GM21723 (cell line): ENCODE measurements at regions not wholly inside any gene's neighbourhood (a gene's known extent, or its start where the extent isn't known, plus 50 kb on each side); places are given as distances from the start of the nearest gene placed in this dataset.
"Not testable (repeated sequence)": the region's sequence is repeated elsewhere in the genome, so short reads cannot be mapped to it uniquely, and the experiment has no call there.

ENCODE experiments used
- ATAC-seq: cut with Tn5 transposase; IDR thresholded peaks from one replicate; pipeline ENCODE4 v1.9.1; 2021; ENCODE audit warnings: mild to moderate bottlenecking, moderate library complexity; ENCODE audit not compliant: unreplicated experiment

DNA sequence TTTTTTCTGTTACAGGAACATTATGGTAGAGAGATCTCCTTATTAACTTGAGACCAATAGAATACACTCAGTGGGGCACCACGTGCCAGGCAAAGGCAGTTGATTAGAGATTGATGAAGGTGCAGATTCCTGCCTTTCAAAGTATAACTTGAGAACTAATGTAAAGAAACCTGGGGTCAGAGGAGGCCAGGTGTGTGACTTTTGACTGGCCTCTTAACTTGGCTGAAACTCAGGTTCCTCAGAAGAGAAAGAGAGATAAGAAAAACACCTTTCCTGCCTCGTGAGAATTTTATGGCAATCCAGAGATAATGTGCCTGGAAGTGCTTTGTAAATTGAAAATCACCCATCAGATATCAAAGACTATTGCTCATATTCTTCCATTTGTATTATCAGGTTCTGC is 110.7 kb upstream of the GZMB start:
- no peak for ATAC-seq

DNA sequence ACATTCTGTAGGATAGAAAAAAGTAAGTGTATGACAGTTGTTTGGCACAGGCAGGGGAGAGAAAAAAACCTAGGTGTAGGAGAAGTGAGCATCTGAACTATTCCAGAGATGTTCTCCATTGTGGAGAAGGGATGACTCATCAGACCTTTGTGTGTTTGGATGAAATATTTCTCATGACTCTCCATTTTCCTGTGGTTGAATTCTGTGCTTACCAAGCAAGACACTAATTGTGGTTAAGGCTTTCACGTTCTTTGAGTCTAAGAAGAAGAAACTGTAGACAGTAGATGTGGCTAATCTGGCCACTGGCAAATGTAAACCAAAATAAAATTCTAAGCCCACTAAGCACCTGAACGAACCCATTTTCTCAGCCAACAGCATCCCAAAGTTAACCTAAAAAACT is 107.9 kb upstream of the GZMB start:
- ATAC-seq = no peak

DNA sequence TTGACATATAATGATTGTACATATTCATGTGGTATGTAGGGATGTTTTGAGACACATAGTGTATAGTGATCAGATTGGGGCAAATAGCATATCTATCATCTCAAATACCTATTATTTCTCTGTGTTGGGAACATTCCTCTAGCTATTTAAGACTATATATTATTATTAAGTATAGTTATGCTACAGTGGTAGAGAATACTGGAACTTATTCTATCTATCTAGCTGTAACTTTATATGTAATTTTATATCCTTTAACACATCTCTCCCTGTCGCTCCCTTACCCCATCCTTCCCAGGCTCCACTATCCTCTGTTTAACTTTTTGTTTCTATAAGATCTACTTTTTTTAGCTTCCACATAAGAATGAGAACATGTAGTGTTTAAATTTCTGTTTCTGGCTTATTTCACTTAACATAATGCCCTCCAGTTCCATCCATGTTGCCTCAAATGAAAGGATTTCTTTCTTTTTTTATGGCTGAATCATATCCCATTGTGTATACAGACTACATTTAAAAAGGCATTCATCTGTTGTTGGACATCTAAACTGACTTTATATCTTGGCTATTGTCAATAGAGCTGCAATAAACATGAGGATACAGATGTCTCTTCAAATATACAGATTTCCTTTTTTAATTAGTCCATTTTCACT is 102.1 kb upstream of the GZMB start:
- no peak for ATAC-seq

DNA sequence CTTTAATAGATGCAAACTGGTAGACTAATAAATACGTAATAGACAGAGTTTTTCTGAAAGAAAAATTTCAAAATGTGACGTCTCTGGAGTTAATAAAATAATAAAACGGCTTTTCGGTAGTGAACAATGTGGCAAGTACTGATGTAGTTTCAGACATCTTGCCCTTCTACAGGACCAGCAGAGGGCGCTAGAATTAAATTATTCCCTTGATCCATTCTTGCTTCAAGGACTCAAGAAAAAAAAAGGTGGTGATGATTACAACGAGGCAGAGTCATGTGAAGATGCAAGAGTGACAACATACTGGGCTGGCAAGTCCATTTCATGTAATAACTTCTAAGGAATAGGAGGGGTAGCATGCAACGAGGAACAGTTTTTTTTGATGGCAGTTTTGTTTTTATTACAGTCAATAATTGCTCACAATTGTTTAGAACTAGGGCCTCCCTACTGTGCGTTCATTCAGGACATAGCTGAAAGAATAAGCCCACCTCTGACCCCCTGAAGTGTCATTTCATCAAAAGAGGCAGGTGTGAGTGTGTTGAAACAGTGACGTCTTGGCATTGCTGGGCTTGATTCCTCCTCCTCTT is 101.0 kb upstream of the GZMB start:
- no peak for ATAC-seq

DNA sequence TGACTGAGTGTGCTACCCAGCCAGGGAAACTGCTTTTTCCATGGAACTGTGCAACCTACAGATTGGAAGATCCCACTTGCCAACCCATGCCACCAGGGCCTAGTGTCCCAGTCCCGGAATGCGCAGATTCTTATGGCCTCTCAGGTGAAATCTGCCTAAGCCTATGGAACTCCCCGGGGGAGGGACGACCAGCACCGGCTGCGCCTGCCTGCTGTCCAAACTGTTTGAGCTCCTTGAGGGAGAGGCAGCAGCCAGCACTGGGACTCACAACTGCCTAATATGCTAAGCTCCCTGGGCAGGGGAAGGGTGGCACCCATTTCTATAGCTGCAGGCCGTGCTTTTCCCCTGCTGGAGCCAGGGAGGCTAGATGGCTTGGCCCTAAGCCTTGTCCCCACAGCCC is 92.5 kb upstream of the GZMB start:
- ATAC-seq = no peak

DNA sequence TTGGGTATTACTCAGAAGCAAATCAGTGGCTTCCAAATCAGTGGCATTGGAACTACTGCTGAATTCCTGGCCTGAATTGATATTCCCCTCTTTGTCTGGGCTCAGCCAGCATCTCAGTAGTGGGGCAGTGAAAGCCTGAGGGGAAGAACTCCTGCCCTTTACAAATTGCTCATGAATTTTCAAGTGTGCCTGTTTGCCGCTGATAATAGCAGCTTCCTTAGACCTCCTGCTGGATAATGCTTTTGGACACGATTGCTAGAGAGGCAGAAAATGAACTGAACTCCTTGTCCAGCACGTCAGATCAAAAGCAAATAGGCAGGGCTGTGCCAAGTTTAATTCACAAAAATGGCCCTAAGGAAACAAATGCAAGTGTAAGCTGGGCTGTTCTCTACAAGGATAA is 91.3 kb upstream of the GZMB start:
- ATAC-seq = no peak

DNA sequence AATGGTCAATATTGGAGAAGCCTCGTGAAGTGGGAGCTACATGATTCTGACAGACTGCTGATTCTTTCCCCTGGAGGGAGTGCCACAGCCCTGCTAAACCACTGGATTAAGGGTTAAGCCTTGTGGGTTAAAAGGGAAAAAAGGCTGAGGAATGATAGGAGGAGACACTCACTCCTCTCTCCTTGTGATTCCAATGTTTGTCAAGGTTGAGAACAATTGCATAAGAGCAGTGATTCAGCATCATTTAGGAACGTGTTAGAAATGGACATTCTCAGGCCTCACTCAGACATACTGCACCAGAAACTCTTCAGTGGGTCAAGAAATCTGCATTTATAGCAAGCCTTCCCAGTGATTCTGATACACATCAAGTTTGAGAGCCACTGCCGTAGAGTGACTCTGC is 87.8 kb upstream of the GZMB start:
- ATAC-seq = no peak

DNA sequence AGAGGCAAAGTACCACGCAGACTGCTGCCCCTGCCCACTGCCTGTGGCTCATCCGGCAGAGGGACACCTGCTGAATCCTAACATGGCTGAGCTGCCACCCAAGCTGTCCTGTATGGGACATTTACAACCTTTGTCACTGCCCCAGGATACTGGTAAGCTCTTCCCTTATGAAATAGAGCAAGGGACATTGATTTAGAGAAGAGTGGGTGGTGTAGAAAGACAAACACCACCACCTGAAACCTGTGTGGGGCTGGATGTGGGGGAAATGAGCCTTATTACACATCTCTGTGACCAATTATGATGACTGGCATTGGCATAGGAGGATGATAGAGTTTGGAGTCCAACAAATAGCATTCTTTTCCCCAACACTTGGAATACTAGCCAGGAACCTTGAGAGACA is 81.2 kb upstream of the GZMB start:
- ATAC-seq = no peak

DNA sequence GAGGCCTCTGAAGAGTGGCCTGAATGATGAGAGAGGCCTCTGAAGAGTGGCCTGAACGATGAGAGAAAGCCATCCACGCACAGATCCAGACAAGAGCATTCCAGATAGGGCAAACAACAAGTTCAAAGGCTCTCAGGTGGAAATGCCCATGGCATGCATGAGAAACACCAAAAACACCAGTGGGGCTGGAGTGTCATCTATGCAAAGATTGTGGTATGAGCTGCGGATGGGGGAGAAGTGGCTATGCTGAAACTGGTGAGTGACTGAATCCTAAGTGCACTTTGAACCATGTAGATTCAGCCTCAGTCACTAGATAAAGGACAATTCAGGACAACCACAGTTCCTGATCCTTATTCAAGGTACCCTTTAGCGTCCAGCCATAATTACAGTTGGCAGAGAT is 79.4 kb upstream of the GZMB start:
- no peak for ATAC-seq

DNA sequence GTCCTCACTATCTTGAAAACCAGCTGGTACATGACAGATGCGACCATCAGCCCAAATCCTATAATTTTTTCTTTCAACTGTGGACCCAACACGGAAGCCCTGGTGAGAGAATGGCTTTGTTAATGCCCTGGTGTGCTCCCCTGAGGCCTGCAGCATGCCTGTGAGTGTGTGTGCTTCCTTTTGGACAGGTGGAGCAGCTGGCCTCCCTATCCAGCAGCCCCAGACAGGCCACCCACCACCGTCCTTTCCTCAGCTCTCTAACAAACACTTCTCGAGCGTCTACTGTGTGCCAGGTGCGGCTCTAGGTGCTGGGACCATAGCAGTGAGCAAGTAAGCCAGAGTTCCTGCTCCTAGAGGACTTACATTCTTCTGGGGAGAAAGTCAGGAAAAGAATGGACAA is 78.9 kb upstream of the GZMB start:
- no peak for ATAC-seq

DNA sequence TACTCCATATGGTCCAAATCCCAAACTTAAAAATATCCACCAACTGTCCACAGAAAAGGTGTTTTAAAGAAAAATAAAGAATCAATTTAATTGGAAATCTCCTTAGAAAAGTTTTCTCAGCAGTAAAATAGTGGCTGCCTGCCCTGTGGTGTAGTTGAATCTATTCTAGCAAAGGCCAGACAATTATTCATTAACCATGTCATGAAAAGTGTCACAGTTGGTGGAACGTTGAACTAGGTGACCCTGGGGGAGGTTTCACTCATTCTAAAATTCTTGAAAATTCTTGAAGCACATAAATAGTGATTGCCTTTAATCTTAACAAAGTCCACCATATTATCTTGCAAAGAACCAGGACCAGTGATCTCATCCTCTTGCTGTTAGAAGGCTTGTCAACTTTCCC is 78.4 kb upstream of the GZMB start:
- ATAC-seq = no peak

DNA sequence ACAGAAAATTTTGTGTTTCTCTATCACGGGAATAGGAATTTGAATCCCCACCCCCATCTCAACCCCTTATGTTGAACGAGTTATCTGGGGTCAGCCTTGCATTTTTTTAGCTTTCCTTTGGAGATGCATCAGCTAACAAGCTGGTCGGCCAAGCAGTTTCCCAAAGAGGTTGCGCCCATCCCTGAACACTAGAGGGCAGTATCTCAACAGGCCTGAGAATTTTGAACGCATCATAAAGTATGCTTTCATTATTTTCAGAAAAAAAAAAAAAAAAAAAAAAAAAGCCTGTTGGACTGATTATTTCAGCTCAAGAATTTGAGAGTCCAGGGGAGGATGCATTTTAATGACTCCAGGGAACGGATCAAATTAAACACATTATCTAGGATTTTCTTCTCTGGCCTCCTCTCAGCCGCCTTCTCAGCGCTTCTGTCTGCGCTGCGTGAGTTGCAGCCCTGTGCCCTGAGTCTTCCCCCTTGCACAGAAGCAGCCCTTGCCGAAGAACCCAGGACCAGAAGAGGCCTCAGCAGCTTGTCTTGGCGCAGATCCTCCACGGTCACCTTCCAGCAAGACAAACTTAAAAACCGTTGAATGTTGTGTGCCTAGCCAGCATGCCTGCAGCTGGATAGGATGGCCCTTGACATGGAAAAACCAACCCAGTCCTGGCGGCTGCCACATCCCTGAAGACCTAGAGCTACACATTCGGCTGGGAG is 76.6 kb upstream of the GZMB start:
- ATAC-seq = no peak

DNA sequence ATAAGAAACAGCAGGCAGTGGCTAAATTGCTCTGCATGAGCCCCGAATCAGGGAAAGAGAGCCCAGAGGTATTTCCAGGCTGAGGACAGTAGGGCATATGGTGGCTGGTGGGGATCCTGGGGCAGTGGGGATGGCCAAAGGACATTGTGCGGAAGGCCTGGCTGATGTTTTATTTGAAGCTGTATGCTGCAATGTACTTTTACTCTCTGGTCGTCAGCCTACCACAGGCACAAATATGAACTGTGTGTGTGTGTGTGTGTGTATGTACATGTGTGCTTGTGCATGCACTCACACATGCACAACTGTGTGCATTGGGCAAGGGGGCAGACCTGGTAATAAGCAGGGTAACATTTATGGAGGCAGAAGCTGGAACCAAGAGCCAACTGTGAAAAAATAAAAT is 74.7 kb upstream of the GZMB start:
- no peak for ATAC-seq

DNA sequence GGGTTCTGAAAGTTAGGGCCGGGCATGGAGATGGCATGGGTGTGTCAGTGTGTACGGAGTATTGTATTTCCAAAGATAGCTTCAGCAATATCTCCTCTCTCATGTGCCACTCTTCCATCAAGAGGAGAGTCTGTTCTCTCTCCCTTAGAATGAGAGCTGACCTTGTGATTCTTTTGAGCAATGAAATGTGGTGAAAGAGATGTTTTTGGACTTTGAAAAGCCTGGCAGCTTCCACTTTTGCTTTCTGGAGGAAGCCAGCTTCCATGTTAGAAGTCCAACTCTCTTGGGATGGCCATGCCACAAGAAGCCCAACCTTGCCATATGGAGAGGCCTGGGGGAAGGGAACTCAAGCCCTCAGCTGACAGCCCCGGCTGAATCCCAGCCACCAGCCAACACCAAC is 72.4 kb upstream of the GZMB start:
- no peak for ATAC-seq

DNA sequence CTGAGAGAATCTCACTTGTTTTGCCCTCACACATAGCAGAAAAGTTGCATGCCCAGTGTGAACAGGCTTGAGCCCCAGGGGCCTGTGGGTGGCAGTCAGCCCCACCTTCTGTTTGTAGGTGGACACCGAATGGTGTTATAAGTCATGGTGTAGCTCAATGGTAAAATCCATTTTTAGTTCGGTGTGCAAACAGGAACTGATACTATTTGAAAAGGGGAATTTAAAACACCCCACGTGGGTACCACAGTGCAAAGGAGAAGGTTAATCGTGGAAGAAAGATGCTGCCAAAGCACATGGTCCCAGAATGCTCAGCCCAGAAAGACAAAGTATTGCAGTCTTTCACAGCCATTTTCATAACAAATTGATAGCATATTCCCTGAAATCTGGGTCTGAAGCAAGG is 71.8 kb upstream of the GZMB start:
- peak; percentile 92 for ATAC-seq

DNA sequence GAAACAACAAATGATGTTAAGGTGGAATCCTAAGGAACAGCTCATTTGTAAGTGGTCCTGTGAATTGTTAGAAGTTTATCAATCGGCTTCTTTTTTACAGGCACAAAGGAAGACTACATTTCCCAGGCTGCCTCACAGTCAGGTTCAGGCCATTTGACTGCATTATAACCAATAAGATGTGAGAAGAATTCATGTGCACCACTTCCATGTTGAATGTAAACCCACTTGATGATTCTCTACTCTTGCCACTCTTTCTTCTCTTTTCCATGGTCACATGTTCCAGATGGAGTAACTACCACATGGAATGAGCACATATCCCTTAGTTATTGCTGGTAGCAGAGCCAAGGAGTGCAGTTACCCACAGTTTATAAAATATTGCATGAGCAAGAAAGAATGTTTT is 67.1 kb upstream of the GZMB start:
- no peak for ATAC-seq

DNA sequence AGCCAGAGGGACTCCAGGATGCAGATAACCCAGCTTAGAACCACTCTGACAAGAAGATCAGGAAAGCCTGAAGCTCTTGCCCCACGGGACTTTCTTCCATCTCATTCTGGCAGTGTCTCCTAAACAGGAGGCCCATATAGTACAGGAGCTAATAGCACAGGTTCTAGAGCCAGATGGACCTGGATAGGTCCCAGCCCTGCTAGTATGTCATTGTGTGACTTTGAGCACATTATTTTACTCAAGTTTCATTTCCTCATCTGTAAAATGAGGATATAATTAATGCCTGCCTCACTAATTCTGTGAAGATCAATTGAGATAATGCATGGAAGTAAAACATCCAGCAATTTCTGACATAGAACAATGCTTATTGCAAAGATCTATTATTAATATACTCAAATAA is 66.5 kb upstream of the GZMB start:
- no peak for ATAC-seq

DNA sequence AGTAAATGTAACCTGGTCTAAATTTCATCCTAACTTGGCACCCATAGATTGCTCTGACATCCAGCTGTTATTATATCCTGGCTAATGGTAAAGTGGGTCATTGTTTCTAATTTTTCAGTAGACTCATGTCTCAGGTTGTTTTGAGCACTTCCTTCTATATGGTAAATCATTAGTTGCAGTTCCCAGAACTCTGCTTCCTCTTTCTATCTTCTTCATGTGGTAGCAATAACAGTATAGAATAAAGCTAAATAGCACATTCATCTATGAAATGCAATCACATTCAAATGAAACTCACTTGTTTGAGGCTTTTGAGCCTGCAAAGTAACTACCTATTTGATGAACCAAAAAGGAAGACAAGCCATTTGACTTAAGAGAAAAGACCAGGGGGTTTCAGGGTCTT is 65.1 kb upstream of the GZMB start:
- ATAC-seq = no peak

DNA sequence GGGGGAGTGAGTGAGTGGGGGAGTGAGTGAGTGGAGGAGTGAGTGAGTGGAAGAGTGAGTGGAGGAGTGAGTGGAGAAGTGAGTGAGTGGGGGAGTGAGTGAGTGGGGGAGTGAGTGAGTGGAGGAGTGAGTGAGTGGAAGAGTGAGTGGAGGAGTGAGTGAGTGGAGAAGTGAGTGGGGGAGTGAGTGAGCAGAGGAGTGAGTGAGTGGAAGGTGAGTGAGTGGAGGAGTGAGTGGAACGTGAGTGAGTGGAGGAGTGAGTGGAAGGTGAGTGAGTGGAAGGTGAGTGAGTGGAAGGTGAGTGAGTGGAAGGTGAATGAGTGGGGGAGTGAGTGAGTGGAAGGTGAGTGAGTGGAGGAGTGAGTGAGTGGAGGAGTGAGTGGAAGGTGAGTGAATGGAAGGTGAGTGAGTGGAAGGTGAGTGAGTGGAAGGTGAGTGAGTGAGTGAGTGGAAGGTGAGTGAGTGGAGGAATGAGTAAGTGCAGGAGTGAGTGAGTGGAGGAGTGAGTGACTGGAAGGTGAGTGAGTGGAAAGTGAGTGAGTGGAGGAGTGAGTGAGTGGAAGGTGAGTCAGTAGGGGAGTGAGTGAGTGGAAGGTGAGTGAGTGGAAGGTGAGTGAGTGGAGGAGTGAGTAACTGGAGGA is 62.4 kb upstream of the GZMB start:
- ATAC-seq = not testable (repeated sequence)

DNA sequence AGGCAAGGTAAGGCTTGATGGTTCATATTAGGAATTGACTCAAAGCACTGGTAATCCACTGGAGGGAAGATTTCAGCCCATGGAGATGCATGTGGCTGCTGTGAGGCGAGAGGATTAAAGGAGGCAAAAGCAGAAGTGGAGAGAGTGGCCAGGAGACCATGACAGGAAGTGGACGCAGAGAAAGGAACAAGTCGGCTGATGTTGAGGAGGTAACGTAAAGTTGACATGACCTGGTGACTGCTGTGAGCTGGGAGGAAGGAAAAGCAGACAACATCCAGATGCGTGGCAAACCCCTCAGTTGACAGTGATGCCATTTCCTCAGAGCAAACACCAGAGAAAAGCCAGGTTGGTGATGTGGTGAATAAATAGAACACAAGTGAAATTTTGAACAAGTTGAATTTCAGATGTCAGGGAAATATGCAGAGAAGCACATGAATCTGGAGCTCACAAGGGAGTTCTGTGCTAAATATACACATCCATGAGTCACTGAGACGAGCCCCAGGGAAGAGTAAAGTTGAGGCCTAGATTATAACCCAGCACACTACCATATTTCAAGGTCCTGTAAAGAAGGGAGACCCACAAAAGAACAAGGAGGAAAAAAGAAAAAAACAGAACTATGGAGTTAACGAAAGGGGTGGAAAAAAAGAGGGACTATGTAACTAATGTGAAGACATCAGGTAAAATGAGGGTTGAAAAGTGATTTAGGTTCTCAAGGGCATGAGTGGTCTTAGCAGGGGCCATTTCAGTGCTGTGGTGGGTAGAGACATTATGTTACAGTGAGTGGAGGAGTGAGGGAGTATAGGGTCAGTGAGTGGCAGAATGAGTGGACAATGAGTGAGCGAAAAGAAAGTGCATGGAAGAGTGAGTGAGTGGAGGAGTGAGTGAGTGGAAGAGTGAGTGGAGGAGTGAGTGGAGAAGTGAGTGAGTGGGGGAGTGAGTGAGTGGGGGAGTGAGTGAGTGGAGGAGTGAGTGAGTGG is 61.6 kb upstream of the GZMB start:
- peak; percentile 56 for ATAC-seq

DNA sequence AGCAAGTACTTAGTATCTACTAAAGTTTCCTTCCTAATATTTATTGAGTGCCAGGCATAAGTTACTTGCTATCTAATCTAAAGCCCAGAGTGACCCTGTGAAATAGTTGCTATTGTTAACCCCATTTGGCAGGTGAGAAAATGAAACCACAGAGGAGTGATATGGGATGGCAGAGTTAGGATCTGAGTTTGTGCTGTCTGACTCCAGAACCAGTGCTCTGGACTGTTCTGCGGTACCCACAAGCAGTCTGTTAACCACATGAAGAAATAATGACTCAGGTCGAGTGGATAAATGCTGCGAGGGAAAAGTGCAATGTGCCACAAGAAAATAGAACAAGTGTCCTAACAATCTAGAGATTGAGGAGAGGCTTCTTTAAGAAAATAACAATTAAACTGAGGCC is 60.7 kb upstream of the GZMB start:
- ATAC-seq = no peak
